ENCODE measurements at regions not wholly inside any gene's neighbourhood (a gene's known extent, or its start where the extent isn't known, plus 50 kb on each side); places are given as distances from the start of the nearest gene placed in this dataset.

GRCh38 chr17:79478841-79479240, 132.0 kb downstream of the RBFOX3 start:
- TF ChIP-seq POLR2A (IDR thresholded peaks at IDR 0.05) (no peak), CTCF (IDR thresholded peaks at IDR 0.05) (no peak), EP300 (IDR thresholded peaks at IDR 0.05) (no peak), POLR2AphosphoS5 (IDR thresholded peaks at IDR 0.05) (no peak)
- Histone ChIP-seq H3K4me1 (peaks cover 0 to 4% (median 0%) of the 10 kb centered on the region in 4 donors), H3K27me3 (peaks cover 4 to 92% (median 41%) of the 10 kb centered on the region in 3 donors), H3K4me3 (no peak overlapping the region), H3K9me3 (no peaks in the 10 kb centered on the region), H3K27ac (no peak overlapping the region), H3K36me3 (no peaks in the 10 kb centered on the region)
- 64 to 76% (median 69%) methylated on average over 9 of the region's 9 CpGs for WGBS, 5 donors
- no peak for DNase-seq
- intact Hi-C loops (cut with DNase I; ENCODE audit: low total_unique reads): no loop called here

- Histone ChIP-seq H3K36me3 (no peaks in the 10 kb centered on the region), H3K4me1 (peaks cover 0 to 4% (median 0%) of the 10 kb centered on the region in 4 donors), H3K27ac (no peak overlapping the region), H3K4me3 (no peak overlapping the region), H3K27me3 (peaks cover 4 to 92% (median 37%) of the 10 kb centered on the region in 3 donors), H3K9me3 (no peaks in the 10 kb centered on the region)
- TF ChIP-seq EP300 (IDR thresholded peaks at IDR 0.05): no peak
- TF ChIP-seq CTCF (IDR thresholded peaks at IDR 0.05): no peak
- no peak for TF ChIP-seq POLR2AphosphoS5 (IDR thresholded peaks at IDR 0.05)
- no peak for TF ChIP-seq POLR2A (IDR thresholded peaks at IDR 0.05)
- intact Hi-C loops (cut with DNase I; ENCODE audit: low total_unique reads): no loop called here
- peak in 1 of 2 donors; percentile 58 for DNase-seq
- WGBS, 5 donors: 40 to 52% (median 47%) methylated on average over 16 to 22 of the region's 22 CpGs
Observed at GRCh38 chr17:79478051-79478461, 132.8 kb downstream of the RBFOX3 start.

- intact Hi-C loops (cut with DNase I; ENCODE audit: low total_unique reads): no loop called here
- H3K4me3 ChIP-seq: no peak overlapping the region
- H3K9me3 ChIP-seq: no peaks in the 10 kb centered on the region
- DNase-seq: no peak
- WGBS, 5 donors: 38 to 57% (median 40%) methylated on average over 11 to 13 of the region's 13 CpGs
- peaks cover 0 to 4% (median 0%) of the 10 kb centered on the region in 4 donors for H3K4me1 ChIP-seq
- H3K27me3 ChIP-seq: peaks cover 0 to 88% (median 26%) of the 10 kb centered on the region in 3 donors
- no peaks in the 10 kb centered on the region for H3K36me3 ChIP-seq
- H3K27ac ChIP-seq: no peak overlapping the region
- TF ChIP-seq CTCF (IDR thresholded peaks at IDR 0.05): no peak
- no peak for TF ChIP-seq EP300 (IDR thresholded peaks at IDR 0.05)
Observed at GRCh38 chr17:79476074-79476652, 134.7 kb downstream of the RBFOX3 start.

- no peaks in the 10 kb centered on the region for H3K36me3 ChIP-seq
- TF ChIP-seq POLR2AphosphoS5 (IDR thresholded peaks at IDR 0.05) (no peak), CTCF (IDR thresholded peaks at IDR 0.05) (no peak), POLR2A (IDR thresholded peaks at IDR 0.05) (no peak), EP300 (IDR thresholded peaks at IDR 0.05) (no peak)
- intact Hi-C loops (cut with DNase I; ENCODE audit: low total_unique reads): no loop called here
Observed at GRCh38 chr17:79473876-79474440, 136.9 kb downstream of the RBFOX3 start.

More at GRCh38 chr17:79473876-79474440, 136.9 kb downstream of the RBFOX3 start:
- H3K27me3 ChIP-seq: peaks cover 0 to 87% (median 24%) of the 10 kb centered on the region in 3 donors
- DNase-seq: peak in 1 of 2 donors; percentile 30
- no peak overlapping the region for H3K27ac ChIP-seq
- H3K4me3 ChIP-seq: no peak overlapping the region
- H3K4me1 ChIP-seq: peaks cover 0 to 4% (median 0%) of the 10 kb centered on the region in 4 donors
- no peaks in the 10 kb centered on the region for H3K9me3 ChIP-seq
- 55 to 60% (median 59%) methylated on average over 12 of the region's 12 CpGs for whole genome bisulfite sequencing, 5 donors
